NB4 (cell line): ENCODE measurements at regions not wholly inside any gene's neighbourhood (a gene's known extent, or its start where the extent isn't known, plus 50 kb on each side); places are given as distances from the start of the nearest gene placed in this dataset.

ENCODE experiments used
- DNase-seq: peaks from one replicate; pipeline ENCODE4 v3.0.0; 2010; ENCODE audit warnings: low read depth
- H3K4me3 ChIP-seq: one replicate; pipeline ENCODE4 v1.5.1; 2011; ENCODE audit warnings: mild to moderate bottlenecking, low read depth, low read length, moderate library complexity
- MYC ChIP-seq: IDR thresholded peaks from 2 replicates; pipeline ENCODE4 v1.6.1; 2011; ENCODE audit warnings: low read depth, low read length
- POLR2A ChIP-seq: IDR thresholded peaks from 2 replicates; pipeline ENCODE4 v1.6.1; 2011; ENCODE audit warnings: mild to moderate bottlenecking; ENCODE audit not compliant: insufficient read length; ENCODE audit errors: extremely low read depth
- TF ChIP-seq, protein P1 (sequence below): IDR thresholded peaks from one replicate; pipeline ENCODE4 v1.5.1; 2012; ENCODE audit warnings: low read depth, low read length
- TF ChIP-seq, protein P2 (sequence below): IDR thresholded peaks from 2 replicates; pipeline ENCODE4 v1.6.1; 2011; ENCODE audit warnings: low read depth, low read length

DNA sequence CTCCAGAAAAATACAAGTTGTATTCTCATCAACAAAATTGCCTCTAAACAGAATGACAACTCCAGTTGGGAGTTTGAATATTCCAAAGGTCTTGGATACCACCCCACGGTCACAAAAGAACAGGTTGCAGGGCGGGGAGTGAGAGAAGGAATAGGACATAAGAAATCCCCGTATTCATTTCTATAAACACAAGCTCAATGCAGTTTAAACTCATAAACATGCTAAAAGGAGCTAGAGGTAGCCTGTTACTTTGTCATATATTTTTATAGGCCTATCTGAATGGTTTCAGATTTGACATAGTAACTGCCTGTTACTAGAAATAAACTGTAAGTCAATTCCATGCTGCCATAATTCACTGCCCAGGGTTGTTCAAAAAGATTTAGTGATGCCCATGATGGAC, 567.5 kb downstream of the BCL11A start:
- no peak overlapping the region for H3K4me3 ChIP-seq
- no peak for TF ChIP-seq POLR2A
- TF ChIP-seq, protein P1, sequence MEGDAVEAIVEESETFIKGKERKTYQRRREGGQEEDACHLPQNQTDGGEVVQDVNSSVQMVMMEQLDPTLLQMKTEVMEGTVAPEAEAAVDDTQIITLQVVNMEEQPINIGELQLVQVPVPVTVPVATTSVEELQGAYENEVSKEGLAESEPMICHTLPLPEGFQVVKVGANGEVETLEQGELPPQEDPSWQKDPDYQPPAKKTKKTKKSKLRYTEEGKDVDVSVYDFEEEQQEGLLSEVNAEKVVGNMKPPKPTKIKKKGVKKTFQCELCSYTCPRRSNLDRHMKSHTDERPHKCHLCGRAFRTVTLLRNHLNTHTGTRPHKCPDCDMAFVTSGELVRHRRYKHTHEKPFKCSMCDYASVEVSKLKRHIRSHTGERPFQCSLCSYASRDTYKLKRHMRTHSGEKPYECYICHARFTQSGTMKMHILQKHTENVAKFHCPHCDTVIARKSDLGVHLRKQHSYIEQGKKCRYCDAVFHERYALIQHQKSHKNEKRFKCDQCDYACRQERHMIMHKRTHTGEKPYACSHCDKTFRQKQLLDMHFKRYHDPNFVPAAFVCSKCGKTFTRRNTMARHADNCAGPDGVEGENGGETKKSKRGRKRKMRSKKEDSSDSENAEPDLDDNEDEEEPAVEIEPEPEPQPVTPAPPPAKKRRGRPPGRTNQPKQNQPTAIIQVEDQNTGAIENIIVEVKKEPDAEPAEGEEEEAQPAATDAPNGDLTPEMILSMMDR: no peak
- TF ChIP-seq, protein P2, sequence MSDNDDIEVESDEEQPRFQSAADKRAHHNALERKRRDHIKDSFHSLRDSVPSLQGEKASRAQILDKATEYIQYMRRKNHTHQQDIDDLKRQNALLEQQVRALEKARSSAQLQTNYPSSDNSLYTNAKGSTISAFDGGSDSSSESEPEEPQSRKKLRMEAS: no peak
- no peak for DNase-seq

DNA sequence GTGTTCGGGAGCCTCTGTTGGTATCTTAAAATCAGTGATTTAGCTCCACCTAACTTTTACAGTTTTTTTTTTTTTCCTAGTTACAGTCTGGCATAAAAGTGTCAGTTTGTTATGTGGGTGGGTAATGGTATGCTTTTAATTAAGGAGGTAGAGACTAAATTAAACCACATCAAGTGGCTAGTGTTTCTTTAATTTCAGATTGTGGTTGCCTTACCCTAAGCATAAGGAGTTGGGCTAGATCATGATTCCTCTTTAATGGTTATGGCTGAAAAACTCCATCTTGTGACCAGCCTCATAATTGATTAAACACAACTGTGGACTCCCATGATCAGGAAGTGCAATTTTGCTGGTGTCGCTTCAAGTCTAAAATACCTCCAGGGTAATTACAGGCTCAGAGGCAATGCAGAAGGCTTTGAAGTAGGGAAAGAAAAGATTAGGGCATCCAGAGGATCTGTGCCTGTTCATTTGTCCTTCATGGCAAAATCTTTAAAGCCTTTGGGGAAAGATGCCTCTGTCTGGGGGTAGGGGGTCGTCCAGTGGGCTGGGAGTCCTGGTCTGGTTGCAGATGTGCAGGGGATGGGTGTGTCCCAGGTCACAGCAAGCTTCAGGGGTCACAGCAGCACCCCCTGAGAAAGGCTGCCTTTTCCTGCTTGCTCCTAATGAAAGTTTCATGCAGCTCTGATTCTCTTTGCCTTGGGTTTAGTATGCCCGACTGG, 579.2 kb downstream of the BCL11A start:
- TF ChIP-seq, protein P2: no peak
- TF ChIP-seq MYC: no peak
- TF ChIP-seq, protein P1: no peak
- no peak for TF ChIP-seq POLR2A
- DNase-seq: no peak
- H3K4me3 ChIP-seq: no peak overlapping the region

DNA sequence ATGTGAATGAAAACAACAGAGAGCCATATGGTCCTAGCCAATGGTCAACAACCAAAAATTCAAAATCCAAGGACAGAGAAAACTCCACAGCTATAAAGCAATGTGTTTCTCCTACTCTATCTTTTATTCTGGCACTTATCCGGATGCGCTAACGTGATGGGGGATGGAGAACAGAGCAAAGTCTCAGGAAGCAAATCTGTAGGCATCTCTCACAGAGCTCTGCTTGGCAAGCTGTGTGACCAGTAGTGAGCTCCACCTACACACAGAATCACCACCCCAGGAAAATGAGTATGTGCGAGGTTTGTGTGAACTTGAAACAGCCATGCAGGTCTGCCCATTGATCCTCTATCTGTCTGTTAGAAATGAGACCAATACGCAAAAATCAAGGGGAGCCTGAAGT, 584.3 kb downstream of the BCL11A start:
- TF ChIP-seq, protein P2: no peak
- TF ChIP-seq POLR2A: no peak
- TF ChIP-seq, protein P1: no peak
- TF ChIP-seq MYC: no peak
- no peak overlapping the region for H3K4me3 ChIP-seq
- no peak for DNase-seq

DNA sequence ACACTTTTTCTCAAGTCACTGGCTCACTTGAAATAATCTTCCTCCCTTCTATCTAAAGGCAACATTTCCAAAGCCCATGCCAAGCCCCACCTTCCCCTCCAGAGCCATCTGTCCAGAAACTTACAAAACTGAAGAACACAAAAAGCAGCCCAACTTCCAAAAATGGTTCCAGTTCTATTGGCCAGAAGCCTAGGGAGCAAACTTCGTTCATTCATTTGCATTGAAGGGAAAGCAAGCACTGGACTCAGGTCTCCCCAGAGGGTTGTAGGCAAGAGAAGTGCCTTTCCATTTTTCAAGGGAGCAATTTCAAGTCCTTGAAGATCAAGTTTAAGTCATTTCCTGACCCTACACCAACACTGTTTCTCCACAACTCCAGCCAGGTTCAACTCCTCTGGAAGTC, 585.0 kb downstream of the BCL11A start:
- DNase-seq: no peak
- TF ChIP-seq, protein P1: no peak
- TF ChIP-seq, protein P2: no peak
- no peak for TF ChIP-seq MYC
- TF ChIP-seq POLR2A: no peak

DNA sequence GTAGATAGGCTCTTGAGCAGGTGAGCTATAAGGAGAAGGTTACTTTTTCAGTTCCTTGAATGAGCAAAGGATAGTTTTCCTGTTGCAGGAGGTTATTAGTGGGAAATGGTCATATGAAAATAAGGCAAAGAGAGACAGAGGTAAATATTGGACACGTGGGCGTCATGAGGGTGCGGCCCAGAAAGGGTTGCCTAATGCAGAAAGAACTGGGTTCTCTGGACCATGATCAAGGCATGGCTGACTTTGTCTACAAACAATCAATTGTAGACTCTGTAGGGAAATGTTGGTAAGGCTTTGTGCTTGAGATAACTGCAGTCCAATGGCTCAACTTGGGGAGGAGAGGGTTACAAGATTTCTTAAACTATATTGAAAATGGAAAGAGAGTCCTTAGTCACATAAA, 585.8 kb downstream of the BCL11A start:
- DNase-seq: no peak
- no peak for TF ChIP-seq MYC
- TF ChIP-seq, protein P2: no peak
- TF ChIP-seq POLR2A: no peak
- TF ChIP-seq, protein P1: no peak
- no peak overlapping the region for H3K4me3 ChIP-seq

More for the DNA sequence above, 585.0 kb downstream of the BCL11A start:
- no peak overlapping the region for H3K4me3 ChIP-seq
